K562 (cell line): ENCODE measurements at regions not wholly inside any gene's neighbourhood (a gene's known extent, or its start where the extent isn't known, plus 50 kb on each side); places are given as distances from the start of the nearest gene placed in this dataset.

Experiments
- CBFA2T3 ChIP-seq: fragments of 450-650 bp; IDR thresholded peaks from 2 replicates; pipeline ENCODE4 v1.6.1; 2017
- CHD2 ChIP-seq: IDR thresholded peaks from 2 replicates; pipeline ENCODE4 v1.6.1; 2011; ENCODE audit warnings: low read depth, low read length
- HOMEZ ChIP-seq: fragments of 250-450 bp; sonication (Bioruptor Pico); IDR thresholded peaks from 2 replicates; pipeline ENCODE4 v1.4.0; 2020; ENCODE audit warnings: mild to moderate bottlenecking, moderate library complexity
- MYC ChIP-seq, 2 experiments: fragments of 250-450 bp in 1 of 2; sonication (Bioruptor Pico) in 1 of 2; IDR thresholded peaks; 2 replicates each; pipeline versions ENCODE4 v1.5.1 to v1.6.1; 2012 to 2021; ENCODE audit warnings: low read depth in 2 of 2, borderline replicate concordance in 1 of 2, improper control_type of control experiment in 1 of 2, low read length in 1 of 2, mild to moderate bottlenecking in 1 of 2, moderate library complexity in 1 of 2
- PRDM10 ChIP-seq: fragments of 450-650 bp; IDR thresholded peaks from 2 replicates; pipeline ENCODE4 v1.6.1; 2018; ENCODE audit not compliant: partially characterized antibody
- SIN3A ChIP-seq, 2 experiments: fragments of 150-350 bp in 1 of 2; IDR thresholded peaks; 2 replicates each; pipeline ENCODE4 v1.6.1; 2011 to 2016; ENCODE audit warnings: borderline replicate concordance in 2 of 2, low read depth in 2 of 2, low read length in 2 of 2, mild to moderate bottlenecking in 2 of 2, moderate library complexity in 2 of 2; ENCODE audit not compliant: control insufficient read depth in 1 of 2
- THRB ChIP-seq: fragments of 450-650 bp; formaldehyde crosslinking; conservative IDR thresholded peaks from 2 replicates; pipeline ENCODE4 v1.4.0; 2022; ENCODE audit warnings: mild to moderate bottlenecking, missing genetic modification characterization
- ZNF740 ChIP-seq, 3 experiments: fragments of 200-800 bp in 1 of 3; sonication (Bioruptor generic) in 1 of 3; sonication (generic) in 1 of 3; formaldehyde crosslinking in 1 of 3; IDR thresholded peaks; 2 replicates each; pipeline versions ENCODE4 v1.6.1 to v1.8.0; 2016 to 2022; ENCODE audit warnings: mild to moderate bottlenecking in 2 of 3, missing compliant biosample characterization in 2 of 3, missing genetic modification characterization in 2 of 3, missing genetic modification reagents in 1 of 3
- TF ChIP-seq, protein P1 (sequence below): sonication (generic); formaldehyde crosslinking; IDR thresholded peaks from 2 replicates; pipeline ENCODE4 v1.5.0; 2020; ENCODE audit warnings: missing genetic modification reagents

DNA sequence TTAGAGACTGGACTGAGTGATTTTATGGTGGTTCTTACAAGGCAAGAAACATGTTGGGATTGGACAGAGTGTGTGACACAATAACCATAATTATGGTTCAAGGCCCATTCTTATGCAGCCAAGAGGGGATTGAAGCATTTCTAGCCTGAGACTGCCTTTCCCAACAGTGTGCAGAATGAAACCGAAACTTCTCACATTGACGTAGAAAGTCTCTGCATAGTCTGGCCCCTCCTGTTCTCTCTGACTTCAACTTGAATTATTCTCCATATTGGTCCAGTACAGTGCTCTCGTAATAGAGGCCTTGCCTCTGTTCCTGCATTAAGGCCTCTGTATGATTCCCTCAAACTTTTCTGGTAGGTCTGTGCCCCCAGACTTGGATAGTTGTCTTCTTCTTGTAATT is 138.3 kb downstream of the DIPK2A start (continued):
- TF ChIP-seq PRDM10 (no peak), CBFA2T3 (no peak), ZNF740 (CRISPR knock-in tag; IDR thresholded peaks at IDR 0.05) (no peak), ZNF740 (tag; IDR thresholded peaks at IDR 0.05) (no peak), SIN3A (IDR thresholded peaks at IDR 0.05; ENCODE audit: borderline replicate concordance in 2 of 2, control insufficient read depth in 1 of 2, low read depth in 2 of 2, low read length in 2 of 2) (no peak), MYC (IDR thresholded peaks at IDR 0.05; ENCODE audit: low read depth, low read length) (no peak), MYC (CRISPR knock-in tag; IDR thresholded peaks at IDR 0.05; ENCODE audit: borderline replicate concordance, low read depth) (no peak), HOMEZ (no peak), THRB (no peak), CHD2 (no peak)
- TF ChIP-seq, protein P1, sequence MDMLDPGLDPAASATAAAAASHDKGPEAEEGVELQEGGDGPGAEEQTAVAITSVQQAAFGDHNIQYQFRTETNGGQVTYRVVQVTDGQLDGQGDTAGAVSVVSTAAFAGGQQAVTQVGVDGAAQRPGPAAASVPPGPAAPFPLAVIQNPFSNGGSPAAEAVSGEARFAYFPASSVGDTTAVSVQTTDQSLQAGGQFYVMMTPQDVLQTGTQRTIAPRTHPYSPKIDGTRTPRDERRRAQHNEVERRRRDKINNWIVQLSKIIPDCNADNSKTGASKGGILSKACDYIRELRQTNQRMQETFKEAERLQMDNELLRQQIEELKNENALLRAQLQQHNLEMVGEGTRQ (CRISPR knock-in tag) = no peak
- TF ChIP-seq, all 486 proteins: peak for 0
